Stimulated activated CD4-positive, alpha-beta T cell treated with anti-CD3 and anti-CD28 coated beads, Interleukin-12 subunit alpha, Interleukin-12 subunit beta, amount 100 ng/mL, for 48 hours (primary cell): ENCODE measurements at regions not wholly inside any gene's neighbourhood (a gene's known extent, or its start where the extent isn't known, plus 50 kb on each side); places are given as distances from the start of the nearest gene placed in this dataset.

Source experiments
- DNase-seq, 3 donors: peaks; one replicate each; pipeline ENCODE4 v3.0.0-alpha.2; 2020; ENCODE audit warnings: low read depth in 2 of 3, low spot score in 1 of 3

- no peak for DNase-seq
Observed at GRCh38 chr2:151157000-151157735, 104.5 kb downstream of the RBM43 start.

GRCh38 chr2:151156431-151156830 is 105.2 kb downstream of the RBM43 start:
- DNase-seq = no peak

- no peak for DNase-seq
Observed at GRCh38 chr2:151153601-151154000, 108.1 kb downstream of the RBM43 start.

- no peak for DNase-seq
Observed at GRCh38 chr2:151150331-151151320, 111.0 kb downstream of the RBM43 start.

GRCh38 chr2:151138507-151138906 is 123.2 kb downstream of the RBM43 start:
- DNase-seq = no peak

GRCh38 chr2:151137526-151137925 is 124.1 kb downstream of the RBM43 start:
- DNase-seq = no peak

- no peak for DNase-seq
Observed at GRCh38 chr2:151120011-151120410, 141.7 kb downstream of the RBM43 start.

GRCh38 chr2:151119374-151119773 is 142.3 kb downstream of the RBM43 start:
- no peak for DNase-seq

GRCh38 chr2:151118269-151118668 is 143.4 kb downstream of the RBM43 start:
- no peak for DNase-seq

GRCh38 chr2:151114874-151115273 is 146.8 kb downstream of the RBM43 start:
- no peak for DNase-seq

GRCh38 chr2:151113318-151113717 is 148.3 kb downstream of the RBM43 start:
- no peak for DNase-seq

GRCh38 chr2:151111599-151112278 is 149.9 kb downstream of the RBM43 start:
- DNase-seq = no peak

- DNase-seq = no peak
Observed at GRCh38 chr2:151106805-151107506, 154.7 kb downstream of the RBM43 start.

- DNase-seq = no peak
Observed at GRCh38 chr2:151103551-151103950, 158.1 kb downstream of the RBM43 start.

- DNase-seq = no peak
Observed at GRCh38 chr2:151102226-151102625, 159.4 kb downstream of the RBM43 start.

GRCh38 chr2:151098841-151099240 is 162.8 kb downstream of the RBM43 start:
- DNase-seq = no peak

- no peak for DNase-seq
Observed at GRCh38 chr2:151097895-151098294, 163.8 kb downstream of the RBM43 start.

- DNase-seq = no peak
Observed at GRCh38 chr2:151097128-151097527, 164.5 kb downstream of the RBM43 start.

- no peak for DNase-seq
Observed at GRCh38 chr2:151096235-151096634, 165.4 kb downstream of the RBM43 start.

- no peak for DNase-seq
Observed at GRCh38 chr2:151095463-151095862, 166.2 kb downstream of the RBM43 start.

GRCh38 chr2:151091583-151091982 is 170.1 kb downstream of the RBM43 start:
- DNase-seq = no peak
